ENCODE measurements at regions not wholly inside any gene's neighbourhood (a gene's known extent, or its start where the extent isn't known, plus 50 kb on each side); places are given as distances from the start of the nearest gene placed in this dataset.

DNA sequence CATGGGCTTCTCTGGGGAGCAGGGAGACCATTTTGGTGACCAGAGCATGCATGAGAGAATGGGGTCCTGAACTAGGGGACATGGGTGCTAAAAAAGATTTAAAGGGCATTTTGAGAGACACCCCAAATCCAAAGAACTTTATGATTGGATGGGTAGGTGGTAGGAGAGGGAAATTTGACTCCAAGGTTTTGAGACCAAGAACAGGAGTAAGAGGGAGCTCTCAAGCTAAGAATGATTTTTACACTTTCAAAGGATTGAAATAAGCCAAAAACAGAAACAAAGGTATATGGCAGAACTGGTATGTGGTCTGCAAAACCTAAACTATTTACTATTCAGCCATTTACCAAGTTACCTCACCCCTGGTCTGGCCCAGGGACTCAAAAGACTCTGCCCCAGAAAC lies 318.2 kb upstream of the CLINT1 start:
- TF ChIP-seq CTCF (IDR thresholded peaks at IDR 0.05; ENCODE audit: low read length) (no peak), EZH2 (IDR thresholded peaks at IDR 0.05; ENCODE audit: borderline replicate concordance, low read length) (no peak)
